ENCODE measurements at regions not wholly inside any gene's neighbourhood (a gene's known extent, or its start where the extent isn't known, plus 50 kb on each side); places are given as distances from the start of the nearest gene placed in this dataset.
"Not testable (repeated sequence)": the region's sequence is repeated elsewhere in the genome, so short reads cannot be mapped to it uniquely, and the experiment has no call there.

DNA sequence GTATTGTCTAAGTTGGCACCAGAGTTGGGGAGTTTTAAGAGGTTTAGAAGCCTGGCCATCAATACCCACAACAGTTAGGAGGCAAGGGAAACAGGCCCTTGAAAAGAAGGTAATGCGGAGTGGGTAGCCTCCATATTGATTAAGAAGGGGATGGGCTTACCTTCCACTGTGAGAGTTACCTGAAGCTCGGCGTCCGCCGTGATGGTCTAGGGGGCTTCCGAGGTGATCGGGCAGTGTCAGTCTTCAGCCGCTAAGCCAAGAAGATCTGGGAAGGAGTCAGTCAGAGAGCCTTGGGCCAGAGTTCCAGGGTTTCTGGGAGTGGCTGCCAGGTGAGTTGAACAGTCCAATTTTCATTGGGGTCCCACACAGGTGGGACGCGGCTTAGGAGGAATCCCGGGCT, 1085.8 kb downstream of the PCDH9 start:
- DNase-seq = not testable (repeated sequence)

DNA sequence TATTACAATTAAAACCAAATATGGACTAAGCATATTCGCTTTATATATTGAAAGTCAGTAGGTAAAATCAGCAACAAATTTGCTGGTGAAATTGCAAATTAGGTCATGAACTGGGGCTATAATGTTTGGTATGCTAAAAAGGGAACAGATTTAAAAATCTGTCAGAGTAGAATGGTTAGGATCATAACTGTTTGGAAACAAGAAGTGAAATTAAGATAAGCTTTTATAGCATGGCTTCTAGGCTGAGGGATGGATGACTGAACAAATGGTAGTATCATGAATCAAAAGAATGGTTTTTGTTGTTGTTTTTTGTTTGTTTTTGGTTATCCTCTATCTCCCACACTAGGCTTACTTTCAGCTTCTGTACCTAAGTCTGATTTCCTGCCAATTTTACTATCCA, 1090.4 kb downstream of the PCDH9 start:
- DNase-seq = no peak

DNA sequence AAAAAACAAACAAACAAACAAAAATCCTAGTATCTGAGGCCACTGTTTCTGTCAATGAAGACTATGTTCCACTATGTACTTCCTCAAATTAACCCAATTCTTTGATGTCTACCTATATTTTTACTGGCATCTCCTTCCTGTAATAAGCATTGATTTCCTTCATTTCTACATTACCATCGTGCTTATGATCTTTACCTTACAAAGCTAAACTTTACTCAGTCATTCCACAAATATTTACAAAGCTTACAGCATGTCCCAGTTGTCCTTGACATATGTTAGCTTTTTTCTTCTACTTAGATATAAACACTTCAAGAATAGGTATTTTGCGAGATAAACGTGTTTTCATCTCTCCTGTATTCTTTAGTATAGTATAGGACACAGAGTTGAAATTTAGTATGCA, 1090.9 kb downstream of the PCDH9 start:
- DNase-seq = no peak

- DNase-seq = no peak
These were observed 1091.8 kb downstream of the PCDH9 start for GRCh38 chr13:66138172-66138811.

- no peak for DNase-seq
These were observed 1092.8 kb downstream of the PCDH9 start for GRCh38 chr13:66137384-66137783.

GRCh38 chr13:66128692-66129269, 1101.4 kb downstream of the PCDH9 start:
- DNase-seq = no peak

- no peak for DNase-seq
These were observed 1101.9 kb downstream of the PCDH9 start for GRCh38 chr13:66128201-66128600.

DNA sequence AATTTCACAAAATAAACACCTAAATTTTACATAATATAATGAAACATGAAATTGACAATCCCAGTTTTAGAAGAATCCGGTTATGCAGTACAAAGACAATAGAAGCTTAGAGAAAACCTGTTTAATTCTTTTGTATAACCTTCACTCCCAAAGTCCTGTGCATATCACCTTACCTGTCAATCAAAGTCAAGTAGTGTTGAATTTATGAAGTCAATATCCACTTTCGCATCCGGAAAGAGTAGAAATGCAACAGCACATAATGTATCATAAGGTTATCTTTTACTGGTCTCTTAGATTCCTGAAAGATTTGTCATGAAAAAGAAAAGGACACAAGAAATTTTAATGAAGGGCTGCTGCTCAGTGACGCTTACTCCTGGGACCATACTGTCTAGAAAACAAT, 1112.6 kb downstream of the PCDH9 start:
- no peak for DNase-seq

DNA sequence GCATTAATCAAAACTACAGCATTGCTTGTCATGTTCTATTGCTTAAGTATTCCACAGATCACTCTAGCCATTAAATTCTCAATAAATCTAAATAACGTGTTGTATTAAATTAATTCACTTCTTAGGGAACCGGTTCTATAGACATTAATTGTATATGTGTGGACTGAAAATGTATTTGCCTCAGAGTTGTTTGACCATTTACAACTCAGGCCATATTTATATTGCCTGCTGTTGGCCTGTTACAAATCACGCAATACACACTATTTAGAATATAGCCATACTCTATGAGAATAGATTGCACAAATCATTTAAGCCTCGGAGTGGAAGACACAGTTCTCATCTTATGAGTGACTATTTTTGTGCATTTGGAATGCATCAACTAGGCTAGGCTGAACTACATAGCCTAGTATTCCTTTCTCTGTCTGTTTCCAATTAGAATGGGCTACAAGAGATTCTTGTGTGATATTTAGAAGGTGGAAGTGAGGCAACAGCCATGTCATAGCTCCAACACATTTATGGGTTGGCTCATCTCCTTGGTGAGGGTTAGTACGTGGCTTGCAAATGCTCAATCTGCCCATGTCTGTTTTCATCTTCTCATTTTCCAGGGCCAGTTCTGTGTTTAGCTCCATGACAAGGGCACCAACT, 1116.1 kb downstream of the PCDH9 start:
- no peak for DNase-seq

DNA sequence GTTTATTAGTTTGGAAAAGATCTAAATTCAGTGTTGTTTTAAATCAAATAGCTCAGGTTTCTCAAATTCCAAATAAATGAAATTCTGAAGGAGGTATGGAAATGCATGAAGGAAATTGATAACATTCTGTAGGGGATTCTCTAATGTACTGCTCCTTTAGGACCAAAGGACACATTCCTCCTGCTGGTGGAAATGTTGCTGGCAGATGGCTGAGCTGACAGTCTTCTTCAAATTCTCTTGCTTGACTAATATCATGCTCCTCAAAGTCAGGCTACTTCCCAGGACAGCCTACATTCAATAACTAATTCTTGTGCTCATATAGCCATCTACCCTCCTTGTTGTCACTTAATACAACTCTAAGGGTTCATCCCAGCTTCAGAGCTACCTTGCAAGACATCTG, 1118.5 kb downstream of the PCDH9 start:
- no peak for DNase-seq

DNA sequence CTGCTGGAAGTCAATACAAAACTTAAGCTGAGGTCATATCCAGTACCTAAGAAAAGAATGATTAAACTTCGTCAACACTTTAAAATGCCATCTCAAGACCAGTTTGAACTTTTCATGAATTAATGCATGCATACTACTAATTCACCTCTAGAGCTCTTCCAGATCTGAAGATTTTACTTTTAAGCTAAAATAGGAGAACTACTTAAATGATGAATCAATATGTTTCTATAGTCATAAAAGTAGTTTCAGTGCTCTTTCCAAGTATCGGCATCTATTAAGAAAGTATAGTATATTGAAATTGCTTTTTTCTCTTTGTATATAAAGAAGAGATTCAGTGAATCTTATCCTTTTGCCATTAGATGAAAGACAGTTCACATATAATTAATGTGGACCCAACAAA, 1123.9 kb downstream of the PCDH9 start:
- no peak for DNase-seq

DNA sequence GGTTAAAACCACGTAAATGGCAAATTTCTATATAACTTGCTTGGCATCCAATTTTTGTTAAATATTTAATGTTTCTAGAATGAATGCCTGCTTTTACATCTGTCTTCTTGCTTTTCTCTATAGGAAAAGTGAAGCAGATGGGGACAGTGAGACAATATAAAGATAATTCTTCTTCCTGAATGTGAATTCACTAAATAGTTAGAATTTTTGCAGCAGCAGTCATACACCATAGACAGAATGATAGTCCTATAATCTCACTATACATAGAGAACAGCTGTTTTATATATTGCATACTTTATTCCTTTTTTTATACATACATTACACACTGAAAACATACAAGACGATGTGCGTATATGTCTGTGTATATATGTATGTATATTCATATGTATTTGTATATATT, 1127.3 kb downstream of the PCDH9 start:
- no peak for DNase-seq

- no peak for DNase-seq
These were observed 1130.3 kb downstream of the PCDH9 start for GRCh38 chr13:66099825-66100224.

- no peak for DNase-seq
These were observed 1131.1 kb downstream of the PCDH9 start for GRCh38 chr13:66098931-66099628.

DNA sequence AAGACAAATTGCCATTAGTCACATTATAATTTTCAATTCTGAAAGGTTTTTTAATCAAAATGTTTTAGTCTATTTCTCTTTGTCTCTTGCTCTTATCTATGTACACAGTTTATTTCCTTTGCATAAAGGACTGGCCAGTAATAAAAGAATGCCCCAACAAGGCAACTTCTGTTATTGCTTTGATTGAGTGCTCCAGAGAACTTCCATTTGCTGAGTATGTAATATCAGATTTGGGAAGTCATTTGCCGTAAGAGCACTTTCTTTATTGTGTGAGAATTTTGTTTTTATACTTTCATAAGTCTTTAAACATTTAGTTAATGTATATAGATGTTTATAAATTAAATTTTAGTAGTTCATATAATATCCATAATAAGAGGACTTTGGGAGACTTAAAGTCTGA, 1140.4 kb downstream of the PCDH9 start:
- DNase-seq = no peak

- DNase-seq = no peak
These were observed 1142.8 kb downstream of the PCDH9 start for GRCh38 chr13:66087269-66087710.

DNA sequence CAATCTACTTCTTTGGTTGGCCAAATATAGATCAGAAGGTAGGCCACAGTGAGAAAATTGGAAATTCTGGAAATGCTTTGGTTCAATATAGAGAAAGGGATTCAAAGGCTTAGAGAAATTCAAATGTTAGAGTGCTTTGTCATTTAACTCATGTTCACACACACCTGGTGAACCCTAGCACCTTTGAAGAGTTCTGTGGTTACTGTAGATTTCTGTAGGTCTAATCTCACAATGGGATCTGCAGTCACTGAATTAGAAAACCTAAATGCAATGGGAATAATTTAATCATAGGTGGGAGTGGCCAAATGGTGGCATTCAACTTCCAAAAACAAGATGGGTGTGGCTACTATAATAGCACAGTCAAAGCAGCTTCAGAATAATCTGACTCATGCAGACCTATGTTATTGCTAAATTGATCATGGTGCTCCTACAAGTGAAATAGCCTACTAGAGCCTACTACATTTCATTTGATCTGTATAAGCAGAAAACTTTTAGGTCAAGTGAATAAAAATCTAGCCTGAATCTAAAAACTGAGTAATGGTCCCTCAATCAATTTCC, 1152.9 kb downstream of the PCDH9 start:
- DNase-seq = no peak

GRCh38 chr13:66076417-66076816, 1153.7 kb downstream of the PCDH9 start:
- DNase-seq = no peak

DNA sequence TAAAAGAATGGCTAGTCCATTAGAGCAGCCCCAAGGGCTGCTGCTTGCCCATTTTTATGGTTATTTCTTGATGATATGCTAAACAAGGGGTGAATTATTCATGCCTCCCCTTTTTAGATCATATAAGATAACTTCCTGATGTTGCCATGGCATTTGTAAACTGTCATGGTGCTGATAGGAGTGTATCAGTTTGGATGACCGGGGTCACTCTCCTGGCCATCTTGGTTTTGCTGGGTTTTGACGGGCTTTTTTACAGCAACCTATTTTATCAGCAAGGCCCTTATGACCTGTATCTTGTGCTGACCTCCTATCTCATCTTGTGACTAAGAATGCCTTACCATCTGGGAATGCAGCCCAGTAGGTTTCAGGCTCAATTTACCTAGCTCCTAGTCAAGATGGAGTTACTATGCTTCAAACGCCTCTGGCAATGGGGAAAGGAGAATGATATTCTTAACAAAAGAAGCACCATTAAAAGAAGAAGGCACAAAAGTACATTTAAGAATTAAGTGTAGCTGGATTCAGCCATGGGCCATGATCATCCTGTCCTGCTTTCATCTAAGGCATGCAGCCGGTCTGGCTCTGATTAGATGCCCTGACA, 1156.0 kb downstream of the PCDH9 start:
- DNase-seq = no peak

DNA sequence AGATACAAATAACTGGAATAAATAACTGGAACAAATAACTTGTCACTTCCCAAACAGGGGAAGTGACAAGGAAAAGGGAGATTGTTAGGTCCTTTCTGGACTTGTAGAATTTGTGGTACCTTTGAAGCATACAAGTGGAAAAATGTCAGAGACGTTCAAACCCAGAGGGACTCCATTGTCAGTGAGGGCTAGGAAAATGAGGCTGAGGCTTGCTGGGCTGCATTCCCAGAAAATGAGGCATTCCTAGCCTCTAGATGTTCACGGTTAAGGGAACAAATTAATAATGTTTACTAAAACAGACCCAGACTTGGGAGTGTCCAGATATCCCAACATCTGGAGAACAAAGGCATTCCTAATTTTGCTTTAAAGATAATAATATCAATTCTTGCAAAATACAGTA, 1158.0 kb downstream of the PCDH9 start:
- DNase-seq = not testable (repeated sequence)

DNA sequence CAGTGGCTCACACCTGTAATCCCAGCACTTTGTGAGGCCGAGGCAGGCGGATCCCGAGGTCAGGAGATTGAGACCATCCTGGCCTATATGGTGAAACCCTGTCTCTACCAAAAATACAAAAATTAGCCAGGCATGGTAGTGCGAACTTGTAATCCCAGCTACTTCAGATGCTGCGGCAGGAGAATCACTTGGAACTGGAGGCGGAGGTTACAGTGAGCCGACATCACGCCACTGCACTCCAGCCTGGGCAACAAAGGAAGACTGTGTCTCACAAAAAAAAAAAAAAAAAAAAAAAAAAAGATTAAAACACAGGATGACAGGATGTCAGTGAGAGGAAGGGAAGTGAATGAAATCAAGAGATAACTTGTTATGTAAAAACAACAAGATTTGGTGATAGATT, 1158.5 kb downstream of the PCDH9 start:
- DNase-seq = no peak

GRCh38 chr13:66071029-66071428, 1159.1 kb downstream of the PCDH9 start:
- no peak for DNase-seq

- no peak for DNase-seq
These were observed 1160.6 kb downstream of the PCDH9 start for GRCh38 chr13:66069570-66069969.

Measured in stimulated activated naive CD4-positive, alpha-beta T cell (primary cell).